BJ (cell line): ENCODE measurements at regions not wholly inside any gene's neighbourhood (a gene's known extent, or its start where the extent isn't known, plus 50 kb on each side); places are given as distances from the start of the nearest gene placed in this dataset.

ENCODE experiments used
- CTCF ChIA-PET: fragments of 350-600 bp; formaldehyde crosslinking; extraction: SDS; loops from one replicate; lab custom pipeline; 2021; ENCODE audit warnings: antibody characterized with exemption, inconsistent platforms; lab: Yijun Ruan, JAX
- POLR2A ChIA-PET: fragments of 300-600 bp; sonication (Branson Sonifier 250); formaldehyde crosslinking; extraction: SDS; loops from one replicate; lab custom pipeline; 2021; ENCODE audit warnings: antibody characterized with exemption; lab: Charles Lee
- DNase-seq: peaks from one replicate; pipeline ENCODE4 v3.0.0-alpha.2; 2011; ENCODE audit warnings: low read depth
- H3K27me3 ChIP-seq: 2 replicates; pipeline ENCODE4 v1.6.0; 2011; ENCODE audit warnings: low read length; ENCODE audit not compliant: control insufficient read depth, insufficient read depth
- H3K36me3 ChIP-seq: 2 replicates; pipeline ENCODE4 v1.5.1; 2011; ENCODE audit warnings: low read length; ENCODE audit not compliant: control insufficient read depth, insufficient read depth
- H3K4me3 ChIP-seq: 2 replicates; pipeline ENCODE4 v1.5.1; 2011; ENCODE audit warnings: low read depth, mild to moderate bottlenecking, control low read depth, low read length
- TF ChIP-seq, protein P1 (sequence below): IDR thresholded peaks from 2 replicates; pipeline ENCODE4 v1.5.1; 2011; ENCODE audit warnings: low read depth, mild to moderate bottlenecking, control low read depth, inconsistent platforms, low read length, moderate library complexity; ENCODE audit not compliant: insufficient read depth

GRCh38 chr16:86176462-86176861 is 277.5 kb downstream of the IRF8 start:
- Histone ChIP-seq H3K27me3 (peaks cover 18% of the 10 kb centered on the region), H3K36me3 (no peaks in the 10 kb centered on the region), H3K4me3 (no peak overlapping the region)
- DNase-seq, result no peak
- POLR2A ChIA-PET, result no interaction called here
- TF ChIP-seq, protein P1, sequence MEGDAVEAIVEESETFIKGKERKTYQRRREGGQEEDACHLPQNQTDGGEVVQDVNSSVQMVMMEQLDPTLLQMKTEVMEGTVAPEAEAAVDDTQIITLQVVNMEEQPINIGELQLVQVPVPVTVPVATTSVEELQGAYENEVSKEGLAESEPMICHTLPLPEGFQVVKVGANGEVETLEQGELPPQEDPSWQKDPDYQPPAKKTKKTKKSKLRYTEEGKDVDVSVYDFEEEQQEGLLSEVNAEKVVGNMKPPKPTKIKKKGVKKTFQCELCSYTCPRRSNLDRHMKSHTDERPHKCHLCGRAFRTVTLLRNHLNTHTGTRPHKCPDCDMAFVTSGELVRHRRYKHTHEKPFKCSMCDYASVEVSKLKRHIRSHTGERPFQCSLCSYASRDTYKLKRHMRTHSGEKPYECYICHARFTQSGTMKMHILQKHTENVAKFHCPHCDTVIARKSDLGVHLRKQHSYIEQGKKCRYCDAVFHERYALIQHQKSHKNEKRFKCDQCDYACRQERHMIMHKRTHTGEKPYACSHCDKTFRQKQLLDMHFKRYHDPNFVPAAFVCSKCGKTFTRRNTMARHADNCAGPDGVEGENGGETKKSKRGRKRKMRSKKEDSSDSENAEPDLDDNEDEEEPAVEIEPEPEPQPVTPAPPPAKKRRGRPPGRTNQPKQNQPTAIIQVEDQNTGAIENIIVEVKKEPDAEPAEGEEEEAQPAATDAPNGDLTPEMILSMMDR, result no peak
- CTCF ChIA-PET, result no interaction called here

- Histone ChIP-seq H3K27me3 (peaks cover 9% of the 10 kb centered on the region), H3K4me3 (no peak overlapping the region), H3K36me3 (no peaks in the 10 kb centered on the region)
- ChIA-PET POLR2A (no interaction called here), CTCF (no interaction called here)
- TF ChIP-seq, protein P1, result no peak
- DNase-seq, result no peak
These were observed 281.3 kb downstream of the IRF8 start for GRCh38 chr16:86180244-86180643.

GRCh38 chr16:86180780-86181179 is 281.8 kb downstream of the IRF8 start:
- Histone ChIP-seq H3K36me3 (no peaks in the 10 kb centered on the region), H3K27me3 (peaks cover 13% of the 10 kb centered on the region), H3K4me3 (no peak overlapping the region)
- DNase-seq, result no peak
- TF ChIP-seq, protein P1, result no peak
- POLR2A ChIA-PET, result no interaction called here
- CTCF ChIA-PET, result no interaction called here

- peaks cover 11% of the 10 kb centered on the region for H3K27me3 ChIP-seq
- TF ChIP-seq, protein P1, result no peak
These were observed 282.6 kb downstream of the IRF8 start for GRCh38 chr16:86181526-86181925.

DNA sequence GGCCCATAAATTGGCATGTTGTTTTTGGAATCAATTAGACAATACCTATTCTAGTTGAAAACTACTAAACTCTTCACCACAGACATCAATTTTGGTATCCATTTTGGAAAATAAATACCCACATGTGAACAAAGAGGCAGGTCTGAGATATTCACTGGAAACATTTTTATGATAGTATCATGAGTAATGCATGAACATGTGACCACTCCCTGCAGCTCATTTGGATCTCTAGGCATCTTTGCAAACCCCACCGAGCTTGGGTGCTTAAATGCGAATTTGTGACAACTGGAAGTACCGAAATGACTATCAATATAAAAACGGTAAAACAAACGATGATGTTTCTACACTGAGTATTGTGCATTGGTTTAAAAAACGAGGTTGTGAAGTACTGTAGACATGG is 285.2 kb downstream of the IRF8 start:
- CTCF ChIA-PET, result interaction anchor here (0.6 to 1.6 kb wide), 5 partner anchors 18 to 333 kb away, joined by 3 to 4 read pairs (median 3); no protein-coding TSS in a partner anchor
- no peak for DNase-seq
- Histone ChIP-seq H3K36me3 (no peaks in the 10 kb centered on the region), H3K27me3 (peaks cover 19% of the 10 kb centered on the region), H3K4me3 (no peak overlapping the region)
- POLR2A ChIA-PET, result no interaction called here
- TF ChIP-seq, protein P1, result no peak

More at GRCh38 chr16:86181526-86181925, 282.6 kb downstream of the IRF8 start:
- H3K36me3 ChIP-seq, result no peaks in the 10 kb centered on the region
- POLR2A ChIA-PET, result no interaction called here
- DNase-seq, result no peak
- H3K4me3 ChIP-seq, result no peak overlapping the region
- CTCF ChIA-PET, result no interaction called here
